ENCODE measurements at regions not wholly inside any gene's neighbourhood (a gene's known extent, or its start where the extent isn't known, plus 50 kb on each side); places are given as distances from the start of the nearest gene placed in this dataset.

GRCh38 chr4:137649711-137650450 is 117.6 kb upstream of the PCDH18 start:
- Mint-ChIP-seq H3K9me3 (no peaks in the 10 kb centered on the region), H3K4me1 (ENCODE audit: low read depth) (no peaks in the 10 kb centered on the region), H3K27ac (no peak overlapping the region), H3K4me3 (no peak overlapping the region), H3K36me3 (ENCODE audit: low read depth) (no peaks in the 10 kb centered on the region), H3K27me3 (no peaks in the 10 kb centered on the region)
- no peak for ATAC-seq
- no peak for DNase-seq
- POLR2A ChIA-PET, result no interaction called here
- no peak for TF ChIP-seq CTCF (IDR thresholded peaks at IDR 0.05)
- intact Hi-C loops (cut with micrococcal nuclease), result no loop called here
- CTCF ChIA-PET, result no interaction called here

GRCh38 chr4:137648531-137648930 is 116.2 kb upstream of the PCDH18 start:
- ATAC-seq (no peak), DNase-seq (no peak)
- POLR2A ChIA-PET, result no interaction called here
- H3K27me3 Mint-ChIP-seq, result no peaks in the 10 kb centered on the region
- no peak for TF ChIP-seq CTCF (IDR thresholded peaks at IDR 0.05)
- H3K4me1 Mint-ChIP-seq (ENCODE audit: low read depth), result no peaks in the 10 kb centered on the region
- intact Hi-C loops (cut with micrococcal nuclease), result no loop called here
- H3K4me3 Mint-ChIP-seq, result no peak overlapping the region
- H3K36me3 Mint-ChIP-seq (ENCODE audit: low read depth), result no peaks in the 10 kb centered on the region
- CTCF ChIA-PET, result no interaction called here
- no peak overlapping the region for H3K27ac Mint-ChIP-seq
- H3K9me3 Mint-ChIP-seq, result no peaks in the 10 kb centered on the region

- DNase-seq, result no peak
- ATAC-seq, result no peak
- Mint-ChIP-seq H3K27ac (no peak overlapping the region), H3K4me1 (ENCODE audit: low read depth) (no peaks in the 10 kb centered on the region), H3K4me3 (no peak overlapping the region), H3K36me3 (ENCODE audit: low read depth) (no peaks in the 10 kb centered on the region), H3K27me3 (no peaks in the 10 kb centered on the region), H3K9me3 (no peaks in the 10 kb centered on the region)
- CTCF ChIA-PET, result no interaction called here
- POLR2A ChIA-PET, result no interaction called here
- TF ChIP-seq CTCF (IDR thresholded peaks at IDR 0.05), result no peak
- intact Hi-C loops (cut with micrococcal nuclease), result no loop called here
Observed at GRCh38 chr4:137647375-137647774, 115.1 kb upstream of the PCDH18 start.

GRCh38 chr4:137644201-137644600 is 111.9 kb upstream of the PCDH18 start:
- ChIA-PET POLR2A (no interaction called here), CTCF (no interaction called here)
- Mint-ChIP-seq H3K27ac (no peak overlapping the region), H3K9me3 (no peaks in the 10 kb centered on the region), H3K4me1 (ENCODE audit: low read depth) (no peaks in the 10 kb centered on the region), H3K4me3 (no peak overlapping the region), H3K27me3 (no peaks in the 10 kb centered on the region), H3K36me3 (ENCODE audit: low read depth) (no peaks in the 10 kb centered on the region)
- intact Hi-C loops (cut with micrococcal nuclease), result no loop called here
- DNase-seq (no peak), ATAC-seq (no peak)
- no peak for TF ChIP-seq CTCF (IDR thresholded peaks at IDR 0.05)

DNA sequence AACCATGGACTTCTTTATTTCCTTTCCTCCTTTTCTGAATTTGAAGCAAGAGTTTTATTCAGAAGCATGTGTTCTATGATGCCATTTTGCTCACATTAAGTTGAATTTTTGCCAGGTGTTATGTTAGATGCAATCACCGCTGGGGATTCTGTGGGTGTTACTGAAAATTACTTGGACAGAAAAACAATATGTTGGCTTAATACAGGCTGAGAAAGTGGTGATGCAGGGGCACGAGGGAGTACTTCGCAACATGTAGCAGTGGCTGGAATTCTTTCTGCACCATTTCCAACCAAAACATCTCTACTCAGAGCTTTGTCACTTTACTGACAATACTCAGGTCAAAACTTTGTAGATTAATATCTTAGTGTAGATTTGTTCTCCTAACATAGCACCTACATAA is 109.2 kb upstream of the PCDH18 start:
- Mint-ChIP-seq H3K9me3 (no peaks in the 10 kb centered on the region), H3K27ac (no peak overlapping the region), H3K4me3 (no peak overlapping the region), H3K36me3 (ENCODE audit: low read depth) (no peaks in the 10 kb centered on the region), H3K4me1 (ENCODE audit: low read depth) (no peaks in the 10 kb centered on the region), H3K27me3 (no peaks in the 10 kb centered on the region)
- no peak for DNase-seq
- TF ChIP-seq CTCF (IDR thresholded peaks at IDR 0.05), result no peak
- ChIA-PET CTCF (no interaction called here), POLR2A (no interaction called here)
- intact Hi-C loops (cut with micrococcal nuclease), result no loop called here
- no peak for ATAC-seq

All from activated CD8-positive, alpha-beta T cell treated with anti-CD3 and anti-CD28 coated beads for 36 hours (primary cell).